Loucy (cell line): ENCODE measurements at regions not wholly inside any gene's neighbourhood (a gene's known extent, or its start where the extent isn't known, plus 50 kb on each side); places are given as distances from the start of the nearest gene placed in this dataset.

Source experiments
- H2AFZ ChIP-seq: fragments of 200-600 bp; sonication (generic); 2 replicates; pipeline ENCODE4 v1.6.0; 2016; ENCODE audit warnings: antibody characterized with exemption, mild to moderate bottlenecking, low read length, moderate library complexity
- H3F3A ChIP-seq: fragments of 200-600 bp; 2 replicates; pipeline ENCODE4 v1.6.0; 2016; ENCODE audit warnings: antibody characterized with exemption, low read depth, mild to moderate bottlenecking
- H3K27me3 ChIP-seq: fragments of 200-600 bp; sonication (generic); 2 replicates; pipeline ENCODE4 v1.6.1; 2014; ENCODE audit warnings: low read length, mild to moderate bottlenecking; ENCODE audit not compliant: insufficient read depth, poor library complexity, severe bottlenecking
- H3K36me3 ChIP-seq: fragments of 200-600 bp; sonication (generic); 2 replicates; pipeline ENCODE4 v1.6.1; 2016; ENCODE audit warnings: low read length; ENCODE audit not compliant: insufficient read depth
- H3K4me1 ChIP-seq: fragments of 200-600 bp; sonication (generic); 2 replicates; pipeline ENCODE4 v1.5.1; 2014; ENCODE audit warnings: low read length, mild to moderate bottlenecking; ENCODE audit not compliant: insufficient read depth, poor library complexity, severe bottlenecking
- H3K4me2 ChIP-seq: fragments of 200-600 bp; sonication (generic); 2 replicates; pipeline ENCODE4 v1.6.0; 2014; ENCODE audit warnings: antibody characterized with exemption, low read length, low read depth, mild to moderate bottlenecking; ENCODE audit not compliant: poor library complexity, severe bottlenecking
- H3K4me3 ChIP-seq: fragments of 200-600 bp; sonication (generic); 2 replicates; pipeline ENCODE4 v1.5.1; 2014; ENCODE audit warnings: low read length, mild to moderate bottlenecking, mixed read lengths; ENCODE audit not compliant: poor library complexity, severe bottlenecking
- H3K79me2 ChIP-seq: fragments of 200-600 bp; sonication (generic); 2 replicates; pipeline ENCODE4 v1.6.1; 2014; ENCODE audit warnings: low read length; ENCODE audit not compliant: insufficient read depth
- H3K9ac ChIP-seq: fragments of 200-600 bp; sonication (generic); 2 replicates; pipeline ENCODE4 v1.6.0; 2014; ENCODE audit warnings: mild to moderate bottlenecking, low read depth, low read length, moderate library complexity; ENCODE audit not compliant: poor library complexity, severe bottlenecking
- H3K9me2 ChIP-seq: fragments of 200-600 bp; sonication (generic); replicated peaks from 2 replicates; pipeline ENCODE4 v1.6.1; 2016; ENCODE audit warnings: low read depth, low read length, mixed read lengths
- H3K9me3 ChIP-seq: fragments of 200-600 bp; sonication (generic); 2 replicates; pipeline ENCODE4 v1.6.1; 2014; ENCODE audit warnings: mild to moderate bottlenecking, antibody characterized with exemption, low read length, low read depth; ENCODE audit not compliant: insufficient read depth
- H4K20me1 ChIP-seq: fragments of 200-600 bp; sonication (generic); 2 replicates; pipeline ENCODE4 v1.6.0; 2014; ENCODE audit warnings: antibody characterized with exemption, low read length, mild to moderate bottlenecking; ENCODE audit not compliant: insufficient read depth, poor library complexity, severe bottlenecking
- CTCF ChIP-seq: fragments of 200-600 bp; sonication (generic); conservative IDR thresholded peaks from 2 replicates; pipeline ENCODE4 v1.5.1; 2014; ENCODE audit warnings: mild to moderate bottlenecking, antibody characterized with exemption, low read length
- EZH2phosphoT487 ChIP-seq: fragments of 200-600 bp; IDR thresholded peaks from 2 replicates; pipeline ENCODE4 v1.6.1; 2018; ENCODE audit warnings: antibody characterized with exemption, mild to moderate bottlenecking, moderate library complexity, borderline replicate concordance

DNA sequence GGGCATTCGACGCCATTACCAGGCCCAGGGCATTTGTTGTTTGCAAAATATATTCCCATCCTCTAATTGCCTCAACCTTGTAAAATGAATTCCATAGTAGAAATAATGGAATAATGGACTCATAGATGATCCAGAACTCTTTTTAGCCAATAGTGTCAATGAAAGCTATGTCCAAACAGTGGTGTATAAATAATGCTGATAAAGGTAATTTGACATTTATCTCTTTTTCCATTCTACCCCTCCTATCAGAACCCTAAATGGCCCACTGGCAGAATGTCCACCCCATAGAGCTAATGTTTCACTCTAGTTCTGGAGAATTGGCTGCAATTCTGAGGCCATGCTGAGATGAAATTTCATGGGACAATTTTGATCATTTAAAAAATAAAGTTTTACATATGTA is 76.4 kb upstream of the DLX6 start:
- TF ChIP-seq CTCF (no peak), EZH2phosphoT487 (no peak)

DNA sequence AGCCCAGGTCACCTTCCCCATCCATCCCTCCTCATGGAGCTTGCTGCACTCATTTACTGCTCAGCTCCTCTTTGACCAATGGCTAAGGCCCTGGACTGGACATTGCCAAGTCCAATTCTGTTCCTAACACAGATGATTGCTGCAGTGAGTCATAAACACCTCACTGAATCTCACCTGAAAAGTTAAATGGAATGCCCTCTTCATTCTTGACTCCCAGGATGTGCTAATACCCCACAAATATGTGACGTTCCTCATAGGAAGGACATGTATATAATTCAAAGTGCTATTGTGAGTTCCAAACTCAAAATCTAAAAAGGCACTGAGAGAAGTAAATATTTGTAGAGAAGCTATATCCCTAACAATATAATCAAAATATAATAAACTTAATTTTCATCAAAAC is 73.5 kb upstream of the DLX6 start:
- Histone ChIP-seq H3K36me3 (no peaks in the 10 kb centered on the region), H2AFZ (no peak overlapping the region), H3K79me2 (no peaks in the 10 kb centered on the region), H3K4me2 (no peak overlapping the region), H3K9me2 (no peaks in the 10 kb centered on the region), H3K9me3 (no peaks in the 10 kb centered on the region), H4K20me1 (no peaks in the 10 kb centered on the region), H3F3A (no peaks in the 10 kb centered on the region), H3K4me3 (no peak overlapping the region), H3K4me1 (no peaks in the 10 kb centered on the region), H3K9ac (no peak overlapping the region), H3K27me3 (no peaks in the 10 kb centered on the region)
- no peak for TF ChIP-seq EZH2phosphoT487
- TF ChIP-seq CTCF = no peak

More for the DNA sequence above, 76.4 kb upstream of the DLX6 start:
- H3K4me1 ChIP-seq = no peaks in the 10 kb centered on the region
- H3F3A ChIP-seq = no peaks in the 10 kb centered on the region
- no peak overlapping the region for H3K4me2 ChIP-seq
- no peaks in the 10 kb centered on the region for H3K36me3 ChIP-seq
- H3K4me3 ChIP-seq = no peak overlapping the region
- H3K9me3 ChIP-seq = no peaks in the 10 kb centered on the region
- no peak overlapping the region for H3K9ac ChIP-seq
- no peaks in the 10 kb centered on the region for H3K79me2 ChIP-seq
- no peaks in the 10 kb centered on the region for H4K20me1 ChIP-seq
- H3K9me2 ChIP-seq = no peaks in the 10 kb centered on the region
- H3K27me3 ChIP-seq = no peaks in the 10 kb centered on the region
- no peak overlapping the region for H2AFZ ChIP-seq

GRCh38 chr7:96933067-96933645 is 72.2 kb upstream of the DLX6 start:
- Histone ChIP-seq H3K4me1 (peaks cover 4% of the 10 kb centered on the region), H3F3A (no peaks in the 10 kb centered on the region), H3K27me3 (no peaks in the 10 kb centered on the region), H3K79me2 (no peaks in the 10 kb centered on the region), H3K9me2 (no peaks in the 10 kb centered on the region), H3K9ac (no peak overlapping the region), H4K20me1 (no peaks in the 10 kb centered on the region), H3K4me2 (no peak overlapping the region), H2AFZ (no peak overlapping the region), H3K9me3 (no peaks in the 10 kb centered on the region), H3K4me3 (no peak overlapping the region), H3K36me3 (no peaks in the 10 kb centered on the region)
- TF ChIP-seq EZH2phosphoT487 = no peak
- TF ChIP-seq CTCF = no peak
